HG03039 (cell line): ENCODE measurements at regions not wholly inside any gene's neighbourhood (a gene's known extent, or its start where the extent isn't known, plus 50 kb on each side); places are given as distances from the start of the nearest gene placed in this dataset.
"Not testable (repeated sequence)": the region's sequence is repeated elsewhere in the genome, so short reads cannot be mapped to it uniquely, and the experiment has no call there.

Experiments
- ATAC-seq: cut with Tn5 transposase; IDR thresholded peaks from one replicate; pipeline ENCODE4 v1.9.1; 2021; ENCODE audit warnings: mild to moderate bottlenecking, moderate library complexity; ENCODE audit not compliant: unreplicated experiment

DNA sequence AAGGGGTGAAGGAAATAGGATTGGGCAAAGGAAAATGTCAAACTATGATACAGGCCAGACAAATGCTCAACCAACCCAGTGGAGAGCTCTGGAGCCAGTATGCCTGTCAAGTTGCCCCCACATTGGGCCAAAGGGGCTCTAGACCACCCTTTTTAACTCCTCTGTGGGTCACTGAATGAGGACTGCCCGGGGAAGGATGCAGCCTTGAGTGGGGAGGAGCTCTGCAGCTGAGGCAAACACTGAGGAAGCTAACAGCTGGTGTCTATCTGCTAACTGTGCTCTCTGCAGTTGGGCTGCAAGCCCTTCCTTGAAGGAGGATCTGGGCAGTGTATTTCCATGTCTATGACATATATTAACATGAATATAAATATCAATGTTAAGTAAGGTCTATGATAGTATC lies 98.4 kb upstream of the PRSS16 start:
- no peak for ATAC-seq

DNA sequence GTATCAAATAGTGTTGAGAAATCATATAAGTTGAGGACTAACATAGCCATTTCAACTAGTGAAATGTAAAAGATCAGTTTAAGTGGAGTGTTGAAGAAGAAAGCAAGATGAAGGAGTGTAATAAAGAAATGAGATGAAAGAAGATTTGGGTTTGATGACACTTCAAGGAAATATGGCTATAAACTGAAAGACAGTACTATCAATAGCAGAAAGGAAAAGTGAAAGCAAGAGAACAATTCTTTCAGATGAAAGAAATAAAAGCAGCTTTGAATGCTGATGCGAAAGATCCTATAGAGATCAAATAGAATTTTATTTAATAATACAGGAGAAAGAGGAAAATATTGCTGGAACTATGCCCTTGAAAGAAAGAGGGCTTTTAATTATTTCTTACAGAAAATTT lies 92.8 kb upstream of the PRSS16 start:
- no peak for ATAC-seq

DNA sequence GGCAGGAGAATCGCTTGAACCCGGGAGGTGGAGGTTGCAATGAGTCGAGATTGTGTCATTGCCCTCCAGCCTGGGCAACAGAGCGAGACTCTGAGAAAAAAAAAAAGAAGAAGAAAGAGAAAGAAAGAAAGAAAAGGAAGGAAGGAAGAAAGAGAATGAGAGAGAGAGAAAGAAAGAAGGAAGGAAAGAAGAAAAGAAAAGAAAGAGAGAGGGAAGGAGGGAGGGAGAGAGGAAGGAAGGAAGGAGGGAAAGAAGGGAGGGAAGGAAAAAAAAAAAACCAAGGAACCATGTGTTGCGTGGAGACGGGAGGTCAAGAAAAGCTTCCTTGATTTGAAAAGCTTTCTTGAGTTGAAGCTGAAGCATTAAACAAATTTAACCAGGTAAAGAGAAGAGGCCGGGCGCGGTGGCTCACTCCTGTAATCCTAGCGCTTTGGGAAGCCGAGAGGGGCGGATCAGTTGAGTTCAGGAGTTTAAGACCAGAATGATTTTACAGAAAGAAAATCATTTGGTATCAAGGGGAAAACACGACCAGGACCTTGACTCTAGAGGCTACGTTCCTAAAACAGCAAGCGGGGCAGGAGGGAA lies 90.5 kb upstream of the PRSS16 start:
- ATAC-seq = no peak

DNA sequence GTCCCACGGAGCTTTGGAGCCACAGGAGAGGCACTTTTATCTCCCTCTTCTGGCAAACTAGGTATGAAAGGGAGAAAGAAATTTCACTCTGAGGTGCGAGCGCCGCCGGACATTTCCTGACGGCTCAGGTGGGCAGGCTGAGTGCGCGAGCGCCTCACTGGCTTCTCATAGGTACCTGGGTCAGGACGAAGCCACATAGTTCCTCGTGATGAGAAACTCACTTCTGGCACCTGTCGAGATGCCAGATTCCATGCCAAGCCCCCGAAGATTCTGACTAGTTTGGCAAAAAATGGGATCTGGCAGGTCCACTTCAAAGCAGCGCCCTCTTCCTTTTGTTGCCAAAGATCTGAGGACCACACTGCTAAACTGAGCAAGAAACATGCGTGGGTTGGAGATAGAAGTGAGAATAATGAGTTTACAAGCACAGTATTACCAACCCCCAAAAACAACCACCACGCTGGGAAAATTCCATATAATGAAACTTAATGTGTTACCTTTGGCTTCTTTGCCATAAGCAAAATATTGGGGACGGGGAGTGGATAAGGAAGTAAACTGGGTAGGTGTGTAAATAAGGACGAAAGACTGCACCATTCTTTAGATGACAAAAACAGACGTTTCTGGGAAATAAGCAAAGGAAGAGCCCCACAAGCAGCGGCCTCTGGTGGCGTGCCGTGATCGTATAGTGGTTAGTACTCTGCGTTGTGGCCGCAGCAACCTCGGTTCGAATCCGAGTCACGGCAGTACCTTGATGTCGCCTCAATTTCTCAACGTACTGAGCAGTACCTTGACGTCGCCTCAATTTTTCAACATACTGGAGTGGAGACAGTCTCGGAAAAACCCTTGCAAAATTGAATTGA lies 89.8 kb upstream of the PRSS16 start:
- ATAC-seq = peak; percentile 41

DNA sequence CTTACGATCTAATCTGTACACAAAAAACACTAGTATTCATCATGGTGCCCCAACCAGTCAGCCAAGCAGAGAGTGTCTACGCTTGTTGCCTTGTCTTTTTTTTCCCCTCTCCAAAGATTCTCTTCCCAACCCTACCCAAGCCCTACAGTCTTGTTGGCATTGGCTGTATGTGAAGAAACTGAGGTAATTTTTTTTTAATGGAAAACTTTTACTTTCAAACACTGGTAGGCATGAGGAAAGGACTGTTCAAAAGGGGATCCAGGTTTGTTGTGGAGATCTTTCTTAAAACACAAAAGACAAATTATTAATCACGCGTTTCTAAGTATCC lies 89.2 kb upstream of the PRSS16 start:
- no peak for ATAC-seq

DNA sequence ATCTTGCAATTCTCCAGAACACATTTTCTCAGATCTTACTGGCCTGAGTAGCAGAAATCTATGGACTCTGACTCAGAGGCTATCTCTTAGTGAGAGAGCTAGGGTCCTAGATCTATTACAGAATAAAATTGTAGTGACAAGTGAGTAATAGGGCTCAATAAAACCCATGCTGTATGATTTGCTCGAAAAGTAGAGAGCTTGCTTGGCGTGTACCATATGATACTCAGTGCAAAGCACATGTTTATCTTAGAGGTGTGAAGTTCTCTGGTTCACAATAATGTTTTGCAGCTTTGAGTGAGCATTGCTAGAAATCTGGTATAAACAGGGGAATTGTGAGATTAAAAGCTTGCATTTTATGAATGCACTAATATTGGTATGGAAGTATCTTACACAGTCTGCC lies 87.8 kb upstream of the PRSS16 start:
- no peak for ATAC-seq

DNA sequence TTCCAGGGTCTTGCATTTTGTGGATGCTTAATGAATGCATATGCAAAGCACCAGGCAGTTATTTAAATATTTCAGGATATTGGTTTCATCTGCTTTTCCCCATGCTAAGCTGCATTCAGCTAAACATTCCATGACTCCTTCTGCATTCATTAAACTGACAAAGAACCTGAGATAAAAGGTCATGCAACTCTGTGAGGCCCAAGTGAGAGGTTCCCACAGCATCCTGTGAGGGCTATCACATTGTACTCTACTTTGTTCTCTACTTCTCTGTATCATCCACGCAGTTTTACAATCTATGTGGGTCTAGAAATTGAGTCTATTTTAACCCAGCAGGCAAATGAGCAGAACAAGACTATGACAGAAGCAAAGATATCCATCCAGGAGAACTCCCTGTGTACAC lies 86.4 kb upstream of the PRSS16 start:
- ATAC-seq = no peak

DNA sequence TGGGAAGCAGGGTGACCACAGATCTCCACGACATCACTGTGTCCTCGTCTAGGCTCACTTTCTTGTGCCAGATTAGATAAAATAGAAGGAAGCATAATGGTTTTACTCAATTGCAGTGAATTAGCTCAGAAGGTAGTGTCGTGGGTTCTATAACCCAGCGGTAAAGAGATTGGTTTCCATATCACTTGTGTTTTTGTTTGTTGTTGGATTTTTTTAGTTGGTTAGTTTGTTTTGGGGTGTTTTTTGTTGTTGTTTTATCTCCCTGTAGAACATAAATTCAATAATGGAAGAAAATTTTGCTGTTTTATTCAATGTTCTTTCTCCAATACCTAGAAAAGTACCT lies 85.9 kb upstream of the PRSS16 start:
- no peak for ATAC-seq

DNA sequence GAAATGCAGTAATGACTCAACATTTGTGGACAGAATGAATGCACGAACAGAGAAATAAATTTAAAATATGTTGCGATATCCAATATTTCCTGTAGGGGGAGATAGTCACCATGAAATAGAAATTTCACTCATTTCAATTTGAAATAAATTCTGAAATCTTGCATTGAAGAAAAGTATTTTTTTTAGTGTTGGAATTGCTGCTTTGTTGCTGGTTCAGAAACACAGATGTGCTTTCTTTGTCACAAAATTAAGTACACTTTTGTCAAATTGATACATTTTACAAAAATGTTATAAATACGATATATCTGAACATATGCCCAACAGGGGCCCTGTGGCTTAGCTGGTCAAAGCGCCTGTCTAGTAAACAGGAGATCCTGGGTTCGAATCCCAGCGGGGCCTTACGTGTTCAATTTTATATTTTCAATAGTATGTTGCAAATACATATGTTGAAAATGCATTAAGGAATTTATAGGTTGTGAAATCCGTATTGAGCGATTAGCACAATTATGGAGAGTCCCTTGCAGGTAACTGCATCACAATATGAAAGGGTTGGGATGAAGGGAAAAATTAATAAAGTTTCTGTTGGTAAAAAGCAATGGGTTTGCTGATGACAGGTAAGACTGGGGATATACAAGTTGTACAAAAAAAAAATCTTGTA lies 85.4 kb upstream of the PRSS16 start:
- no peak for ATAC-seq

DNA sequence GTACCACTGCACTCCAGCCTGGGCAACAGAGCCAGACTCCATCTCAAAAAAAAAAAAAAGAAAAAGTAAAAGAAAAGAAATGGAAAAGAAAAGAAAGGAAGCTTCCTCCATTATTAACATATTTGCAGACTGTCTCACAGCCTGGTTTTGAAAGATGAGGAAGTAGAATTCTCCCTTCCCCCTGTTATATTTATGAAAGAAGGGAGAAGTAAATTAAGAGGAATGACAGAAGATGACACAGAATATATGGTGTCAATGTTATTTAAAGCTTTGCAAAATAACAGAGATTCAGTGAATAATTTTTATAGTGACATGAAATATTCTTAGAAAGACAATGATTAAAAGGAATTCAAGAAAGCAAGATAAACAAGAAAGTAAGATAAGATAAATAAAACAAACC lies 83.7 kb upstream of the PRSS16 start:
- ATAC-seq = no peak

DNA sequence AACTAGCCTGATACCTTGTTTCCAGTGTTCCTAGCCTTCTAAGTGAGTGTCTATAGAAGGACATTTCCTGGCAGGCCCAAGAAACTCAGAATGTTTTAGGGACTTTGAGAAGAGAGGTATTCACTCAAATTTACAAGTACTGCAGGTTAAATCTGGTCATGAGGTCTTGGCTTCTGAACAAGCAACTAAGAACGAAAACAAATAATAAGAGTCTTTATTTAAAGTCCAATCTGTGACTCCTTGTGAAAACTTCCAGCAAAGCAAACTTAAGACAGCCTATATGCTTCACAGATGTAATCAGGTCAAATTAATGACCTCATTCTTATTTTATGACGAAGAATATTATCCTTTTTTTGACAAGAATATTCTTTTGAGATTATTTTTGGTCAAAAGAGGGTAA lies 79.4 kb upstream of the PRSS16 start:
- ATAC-seq = no peak

DNA sequence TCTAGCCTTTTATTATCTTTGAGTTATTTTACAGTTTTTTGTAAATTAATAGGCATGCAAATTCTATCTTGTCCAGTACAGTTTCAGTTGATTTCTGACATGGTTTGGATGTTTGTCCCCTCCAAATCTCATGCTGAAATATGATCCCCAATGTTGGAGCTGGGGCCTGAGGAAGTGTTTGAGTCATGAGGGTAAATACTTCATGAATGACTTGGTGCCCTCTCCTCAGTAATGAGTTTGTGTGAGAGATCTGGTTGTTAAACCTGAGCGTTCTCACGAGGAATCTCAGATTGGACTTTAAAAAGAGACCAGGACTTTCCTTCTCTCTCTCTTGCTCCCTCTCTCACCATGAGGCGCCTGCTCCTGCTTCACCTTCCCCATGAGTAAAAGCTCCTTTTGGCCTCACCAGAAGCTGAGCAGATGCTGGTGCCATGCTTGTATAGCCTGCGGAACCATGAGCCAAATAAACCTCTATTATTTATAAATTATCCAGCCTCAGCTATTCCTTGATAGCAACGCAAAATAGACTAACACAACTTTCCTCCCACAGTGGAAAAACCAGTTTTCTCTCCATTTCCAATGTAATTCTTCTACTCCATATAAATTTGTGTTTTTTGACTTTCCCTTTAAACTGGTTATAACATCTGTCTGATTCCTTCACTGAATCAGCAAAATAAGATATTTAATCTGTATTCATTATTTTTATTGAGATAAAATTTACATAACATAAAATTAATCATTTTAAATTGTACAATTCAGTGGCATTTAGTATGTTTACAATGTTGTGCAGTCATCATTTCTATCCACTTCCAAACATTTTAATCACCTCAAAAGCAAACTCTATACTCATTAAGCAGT lies 78.7 kb upstream of the PRSS16 start:
- no peak for ATAC-seq

DNA sequence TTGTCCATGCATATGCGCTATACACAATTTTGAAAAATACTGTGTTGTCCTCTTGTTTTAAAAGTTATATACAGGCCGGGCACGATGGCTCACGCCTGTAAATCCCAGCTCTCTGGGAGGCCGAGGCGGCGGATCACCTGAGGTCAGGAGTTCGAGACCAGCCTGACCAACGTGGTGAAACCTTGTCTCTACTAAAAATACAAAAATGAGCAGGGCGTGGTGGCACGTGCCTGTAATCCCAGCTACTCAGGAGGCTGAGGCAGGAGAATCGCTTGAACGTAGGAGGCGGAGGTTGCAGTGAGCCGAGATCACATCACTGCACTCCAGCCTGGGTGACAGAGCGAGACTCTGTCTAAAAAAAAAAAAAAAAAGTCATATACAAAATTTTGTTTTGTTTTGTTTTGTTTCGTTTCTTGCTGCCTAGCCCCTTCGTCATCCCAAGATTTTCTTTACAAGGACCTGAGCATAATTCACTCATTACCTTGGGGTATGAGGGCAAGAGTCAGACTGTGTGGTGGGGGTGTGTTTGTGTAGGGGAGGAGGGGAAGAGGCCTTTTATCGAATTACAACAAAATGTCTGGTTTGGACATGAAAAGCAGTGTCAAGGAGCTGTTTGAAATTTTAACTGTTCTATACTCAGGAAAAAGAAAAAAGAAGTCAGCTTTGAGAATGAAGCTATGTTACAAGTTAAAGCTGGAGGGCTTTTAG lies 74.8 kb upstream of the PRSS16 start:
- ATAC-seq = not testable (repeated sequence)

DNA sequence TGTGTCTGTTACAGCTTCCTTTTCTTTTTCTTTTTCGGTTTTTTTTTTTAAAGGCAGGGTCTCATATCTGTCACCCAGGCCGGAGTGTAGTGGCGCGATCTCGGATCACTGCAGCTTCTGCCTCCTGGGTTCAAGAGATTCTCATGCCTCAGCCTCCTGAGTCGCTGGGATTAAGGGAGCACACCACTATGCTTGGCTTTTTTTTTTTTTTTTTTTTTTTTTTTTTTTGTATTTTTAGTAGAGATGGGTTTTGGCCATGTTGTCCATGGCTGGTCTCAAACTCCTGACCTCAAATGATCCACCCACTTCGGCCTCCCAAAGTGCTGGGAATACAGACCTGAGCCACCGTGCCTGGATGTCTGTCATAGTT lies 74.3 kb upstream of the PRSS16 start:
- ATAC-seq = not testable (repeated sequence)

DNA sequence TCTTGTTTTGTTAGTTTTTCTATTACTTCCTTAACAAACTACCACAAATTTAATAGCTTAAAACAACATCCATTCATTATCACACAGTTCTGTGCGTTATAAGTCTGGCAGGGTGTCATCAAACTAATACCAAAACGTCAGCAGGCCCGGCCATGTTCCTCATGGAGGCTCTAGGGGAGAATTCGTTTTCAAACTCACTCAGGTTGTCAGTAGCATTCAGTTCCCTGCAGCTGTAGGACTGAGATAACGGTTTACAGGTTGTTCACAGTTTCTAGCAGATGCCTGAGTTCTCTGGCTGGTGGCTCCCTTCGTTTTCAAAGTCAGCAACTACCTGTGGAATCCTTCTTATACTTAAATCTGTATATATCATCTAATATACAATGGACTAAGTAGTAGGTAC lies 72.5 kb upstream of the PRSS16 start:
- no peak for ATAC-seq

DNA sequence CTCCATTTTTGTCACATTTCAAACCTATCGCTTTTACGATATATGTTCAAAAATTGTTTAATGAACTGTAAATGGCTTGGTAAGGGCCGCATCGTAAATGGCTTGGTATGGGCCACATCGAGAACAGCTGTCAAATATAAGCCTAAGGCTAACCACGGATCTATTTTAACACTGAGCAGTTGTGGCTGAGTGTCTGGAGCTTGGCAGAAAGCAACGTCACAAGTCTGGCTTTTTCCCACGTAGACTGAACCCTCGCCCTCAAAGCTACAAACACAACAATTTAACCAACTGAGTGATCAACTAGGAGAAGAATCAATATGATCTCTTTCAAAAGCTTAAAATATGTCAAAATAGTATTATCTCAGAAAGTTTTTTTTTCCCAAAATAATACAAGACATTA lies 71.4 kb upstream of the PRSS16 start:
- ATAC-seq = no peak

DNA sequence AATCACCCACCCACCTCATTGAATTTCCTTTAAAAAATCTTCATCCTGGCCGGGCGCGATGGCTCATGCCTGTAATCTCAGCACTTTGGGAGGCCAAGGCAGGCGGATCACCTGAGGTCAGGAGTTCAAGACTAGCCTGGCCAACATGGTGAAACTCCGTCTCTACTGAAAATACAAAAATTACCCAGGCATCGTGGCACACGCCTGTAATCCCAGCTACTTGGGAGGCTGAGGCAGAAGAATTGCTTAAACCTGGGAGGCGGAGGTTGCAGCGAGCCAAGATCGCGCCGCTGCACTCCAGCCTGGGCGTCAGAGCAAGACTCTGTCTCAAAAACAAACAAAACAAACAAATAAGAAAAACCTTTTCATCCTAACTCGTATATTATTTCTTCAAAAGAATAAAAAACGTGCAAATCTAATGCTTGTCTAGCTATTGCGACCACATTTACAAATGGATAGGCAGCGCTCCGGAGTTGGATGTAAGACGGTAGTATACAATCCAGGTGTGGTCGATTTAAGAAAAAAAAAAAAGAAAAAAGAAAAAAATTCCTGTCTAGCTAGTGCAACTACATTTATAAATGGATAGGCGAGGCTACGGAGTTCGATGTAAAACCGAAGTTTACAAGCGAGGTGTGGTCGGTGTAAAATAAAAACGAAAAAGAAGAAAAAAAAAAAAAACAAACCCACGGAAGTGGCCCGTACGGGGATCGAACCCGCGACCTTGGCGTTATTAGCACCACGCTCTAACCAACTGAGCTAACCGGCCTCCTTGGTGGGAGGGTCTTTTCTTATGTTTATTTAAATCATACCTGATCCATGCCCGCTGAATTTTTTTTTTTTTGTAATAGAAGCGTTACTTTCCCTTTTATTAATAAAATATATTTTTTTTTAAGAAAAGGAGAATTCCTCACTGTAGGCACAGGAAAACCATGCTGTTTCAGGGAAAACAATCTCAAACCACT lies 70.7 kb upstream of the PRSS16 start:
- ATAC-seq = no peak

DNA sequence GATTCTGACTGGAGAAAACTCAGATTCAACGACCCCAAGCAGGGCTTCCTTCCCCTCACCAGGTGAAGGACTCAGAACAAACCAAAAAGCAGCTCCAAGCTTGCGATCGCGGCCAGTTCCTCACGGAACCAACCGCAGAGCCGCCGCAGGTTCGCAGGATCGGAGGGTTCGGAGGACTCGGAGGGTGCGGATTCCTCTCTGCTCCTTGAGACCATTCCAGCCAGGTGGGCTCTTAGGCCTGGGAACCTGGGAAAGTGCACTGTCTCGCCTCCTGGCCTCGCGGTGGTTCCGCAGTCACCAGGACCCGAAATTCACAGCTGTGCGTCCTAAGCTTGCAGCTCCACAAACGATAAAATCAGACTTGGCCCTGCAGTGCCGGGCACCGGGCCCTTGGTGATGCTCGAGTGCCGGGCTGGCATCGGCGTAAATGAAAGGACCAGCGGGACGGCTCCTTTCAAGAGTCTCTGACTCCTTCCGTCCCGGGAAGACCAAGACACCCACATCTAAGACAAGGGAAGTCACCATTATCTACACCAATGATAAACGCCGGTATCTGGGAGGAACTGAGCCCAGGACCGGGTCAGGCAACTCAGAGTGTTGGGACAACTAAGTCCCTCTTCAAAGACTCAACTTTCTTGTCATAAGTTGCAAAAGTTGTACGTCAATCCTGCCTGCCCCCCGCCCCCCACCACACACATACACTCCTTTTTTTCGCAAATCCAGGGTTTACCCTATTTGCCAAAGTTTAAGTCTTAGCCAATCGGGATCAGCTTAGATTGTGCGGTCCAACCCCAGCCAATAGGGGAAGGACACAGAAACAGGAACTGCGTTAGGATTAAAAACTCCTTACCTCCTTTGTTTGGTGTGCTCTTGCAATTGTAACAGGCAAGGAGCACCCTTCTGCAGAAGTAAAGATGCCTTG lies 69.8 kb upstream of the PRSS16 start:
- peak; percentile 75 for ATAC-seq

DNA sequence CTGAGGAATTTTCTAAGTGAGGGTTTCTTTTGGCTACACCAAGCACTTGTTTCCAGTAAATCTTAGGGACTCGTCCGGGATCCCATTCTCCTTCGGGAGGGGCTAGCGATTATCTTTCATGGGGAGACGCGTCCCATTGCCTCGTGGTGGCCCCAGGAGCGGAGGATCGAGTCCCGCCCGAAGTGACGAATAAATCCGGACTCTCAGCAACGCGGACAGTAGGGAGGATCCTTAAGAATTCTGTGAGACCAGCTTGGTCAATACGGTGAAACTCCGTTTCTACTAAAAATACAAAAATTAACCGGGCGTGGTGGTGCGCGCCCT lies 69.1 kb upstream of the PRSS16 start:
- no peak for ATAC-seq
